K562 (cell line): ENCODE measurements at regions not wholly inside any gene's neighbourhood (a gene's known extent, or its start where the extent isn't known, plus 50 kb on each side); places are given as distances from the start of the nearest gene placed in this dataset.

Experiments
- ATAC-seq: fragments of 200-7000 bp; cut with Tn5 transposase; 3 replicates; pipeline ENCODE4 v1.9.1; 2020; ENCODE audit warnings: moderate library complexity
- BruUV-seq: library from RNA; stranded (reverse); fragments of 400-500 nt; replicated peaks from 2 replicates; lab custom pipeline; 2021; lab: Mats Ljungman, UMichigan
- CTCF ChIA-PET: fragments of 300-600 bp; formaldehyde crosslinking; extraction: SDS; loops from one replicate; lab custom pipeline; 2021; ENCODE audit warnings: low intra/inter-chr PET ratio; lab: Yijun Ruan, JAX
- POLR2A ChIA-PET: fragments of 300-600, 350-650 bp; sonication (Branson Sonifier 250); formaldehyde crosslinking; extraction: SDS; loops from one replicate; lab custom pipeline; 2021; ENCODE audit warnings: antibody characterized with exemption, inconsistent platforms; lab: Yijun Ruan, JAX
- DNase-seq, 4 experiments: peaks; one replicate each; pipeline versions ENCODE4 v3.0.0 to v3.0.0-alpha.2; 2011 to 2018; ENCODE audit warnings: low spot score in 3 of 4, mixed read lengths in 3 of 4; ENCODE audit errors: extremely low read depth in 1 of 4
- FAIRE-seq: peaks from 2 replicates; lab custom pipeline; 2011; peaks lifted over from hg19 to GRCh38; lab: Jason Lieb, UNC
- H2AFZ ChIP-seq: 2 replicates; pipeline ENCODE4 v1.6.0; 2011; ENCODE audit warnings: low read depth, low read length, control low read depth, inconsistent platforms
- H3K27ac ChIP-seq: fragments of 200-600 bp; 3 replicates; pipeline ENCODE4 v1.8.0; 2011; ENCODE audit warnings: low read depth, mild to moderate bottlenecking, control low read depth, inconsistent platforms, low read length, moderate library complexity, mixed read lengths; ENCODE audit errors: extremely low read depth
- H3K27me3 ChIP-seq, 2 experiments: fragments of 300-600 bp in 1 of 2; 2 replicates in 1 of 2; 3 replicates in 1 of 2; pipeline versions ENCODE4 v1.6.0 to v1.8.0; 2011; ENCODE audit warnings: inconsistent platforms in 2 of 2, low read length in 2 of 2, mild to moderate bottlenecking in 1 of 2, mixed read lengths in 1 of 2, moderate library complexity in 1 of 2; ENCODE audit not compliant: control insufficient read depth in 2 of 2, insufficient read depth in 2 of 2
- H3K36me3 ChIP-seq: fragments of 300-600 bp; 3 replicates; pipeline ENCODE4 v1.8.0; 2011; ENCODE audit warnings: mild to moderate bottlenecking, low read length, inconsistent platforms; ENCODE audit not compliant: control insufficient read depth, insufficient read depth
- H3K4me1 ChIP-seq, 2 experiments: fragments of 200-600 bp in 1 of 2; replicated peaks in 1 of 2; 2 replicates in 1 of 2; 3 replicates in 1 of 2; pipeline versions ENCODE4 v1.5.1 to v1.8.0; 2011; ENCODE audit warnings: inconsistent platforms in 2 of 2, low read length in 2 of 2, mild to moderate bottlenecking in 1 of 2, mixed read lengths in 1 of 2, moderate library complexity in 1 of 2; ENCODE audit not compliant: control insufficient read depth in 2 of 2, insufficient read depth in 2 of 2
- H3K4me2 ChIP-seq: 2 replicates; pipeline ENCODE4 v1.6.1; 2011; ENCODE audit warnings: low read length, control low read depth, inconsistent platforms, mixed read lengths; ENCODE audit not compliant: insufficient read depth
- H3K4me3 ChIP-seq: fragments of 200-600 bp; sonication (generic), shearing (Covaris generic); 2 replicates; pipeline ENCODE4 v1.5.1; 2016; ENCODE audit warnings: control low read depth, inconsistent platforms
- H3K79me2 ChIP-seq: fragments of 200-600 bp; 3 replicates; pipeline ENCODE4 v1.8.0; 2011; ENCODE audit warnings: low read length, inconsistent platforms; ENCODE audit not compliant: control insufficient read depth, insufficient read depth
- H3K9ac ChIP-seq, 2 experiments: 2 replicates each; pipeline versions ENCODE4 v1.6.0 to v1.6.1; 2011; ENCODE audit warnings: low read depth in 2 of 2, low read length in 2 of 2, control low read depth in 1 of 2, inconsistent platforms in 1 of 2, mild to moderate bottlenecking in 1 of 2, mixed read lengths in 1 of 2; ENCODE audit not compliant: insufficient read depth in 1 of 2
- H3K9me1 ChIP-seq: one replicate; pipeline ENCODE4 v1.6.0; 2011; ENCODE audit warnings: inconsistent platforms, mild to moderate bottlenecking, low read length, moderate library complexity; ENCODE audit not compliant: control insufficient read depth, insufficient read depth
- H3K9me3 ChIP-seq: replicated peaks from 2 replicates; pipeline ENCODE4 v1.5.1; 2011; ENCODE audit warnings: low read depth, low read length, inconsistent platforms; ENCODE audit not compliant: control insufficient read depth, insufficient read depth
- H4K20me1 ChIP-seq: replicated peaks from 2 replicates; pipeline ENCODE4 v1.6.1; 2011; ENCODE audit warnings: low read length, inconsistent platforms, mixed read lengths; ENCODE audit not compliant: control insufficient read depth, insufficient read depth
- BHLHE40 ChIP-seq: IDR thresholded peaks from 2 replicates; pipeline ENCODE4 v1.6.1; 2011; ENCODE audit warnings: low read length, improper control_type of control experiment
- CHCHD3 ChIP-seq: fragments of 250-450 bp; sonication (Bioruptor Pico); IDR thresholded peaks from 2 replicates; pipeline ENCODE4 v2.1.2; 2022; ENCODE audit warnings: mild to moderate bottlenecking
- CTBP1 ChIP-seq: fragments of 450-650 bp; IDR thresholded peaks from 2 replicates; pipeline ENCODE4 v1.6.1; 2016; ENCODE audit warnings: borderline replicate concordance
- E2F3 ChIP-seq: fragments of 250-450 bp; sonication (Bioruptor Pico); IDR thresholded peaks from 2 replicates; pipeline ENCODE4 v1.4.0; 2020; ENCODE audit warnings: mild to moderate bottlenecking
- HNRNPK ChIP-seq: fragments of 200-400 bp; formaldehyde crosslinking; IDR thresholded peaks from one replicate; pipeline ENCODE4 v1.6.1; 2018; ENCODE audit warnings: mild to moderate bottlenecking, low read depth, low read length; ENCODE audit not compliant: poor library complexity, severe bottlenecking
- KAT8 ChIP-seq: fragments of 450-650 bp; IDR thresholded peaks from 2 replicates; pipeline ENCODE4 v1.6.1; 2016; ENCODE audit warnings: low read depth, mild to moderate bottlenecking
- MCM7 ChIP-seq, 2 experiments: fragments of 450-650 bp; IDR thresholded peaks; 2 replicates each; pipeline ENCODE4 v1.6.1; 2016 to 2018
- MYNN ChIP-seq, 2 experiments: sonication (generic); formaldehyde crosslinking in 1 of 2; IDR thresholded peaks; 2 replicates each; pipeline versions ENCODE4 v1.5.0 to v1.6.1; 2016 to 2020; ENCODE audit warnings: antibody characterized with exemption in 1 of 2, missing genetic modification reagents in 1 of 2
- PHB ChIP-seq: fragments of 250-450 bp; sonication (Bioruptor Pico); IDR thresholded peaks from 2 replicates; pipeline ENCODE4 v1.5.0; 2021
- RBM14 ChIP-seq: fragments of 200-400 bp; formaldehyde crosslinking; IDR thresholded peaks from 2 replicates; pipeline ENCODE4 v1.6.1; 2018; ENCODE audit warnings: low read depth, mild to moderate bottlenecking, low read length, moderate library complexity, borderline replicate concordance; ENCODE audit not compliant: insufficient read depth
- SRF ChIP-seq, 2 experiments: fragments of 250-450, 450-650 bp in 1 of 2; sonication (Bioruptor Pico) in 1 of 2; sonication (generic) in 1 of 2; formaldehyde crosslinking; IDR thresholded peaks; 2 replicates each; pipeline versions ENCODE4 v1.5.0 to v1.5.1; 2020 to 2022; ENCODE audit warnings: mild to moderate bottlenecking in 1 of 2, missing genetic modification reagents in 1 of 2
- TSC22D4 ChIP-seq: fragments of 450-650 bp; IDR thresholded peaks from 2 replicates; pipeline ENCODE4 v1.6.1; 2016; ENCODE audit warnings: missing genetic modification characterization, missing biosample characterization, control low read depth
- ZFPM2 ChIP-seq: fragments of 250-450 bp; sonication (Bioruptor Pico); IDR thresholded peaks from 2 replicates; pipeline ENCODE4 v1.5.1; 2022; ENCODE audit warnings: mild to moderate bottlenecking
- ZNF253 ChIP-seq: fragments of 250-450 bp; sonication (Bioruptor Pico); conservative IDR thresholded peaks from 2 replicates; pipeline ENCODE4 v1.6.1; 2021; ENCODE audit warnings: mild to moderate bottlenecking
- WGBS: fragments of 100-300 bp; shearing (Covaris generic); methylation state at CpG from one replicate; pipeline ENCODE4 v1.1.6; 2016; ENCODE audit warnings: low coverage, mixed read lengths; ENCODE audit not compliant: insufficient coverage; ENCODE audit errors: missing lambda C conversion rate; 5-methylcytosine and 5-hydroxymethylcytosine counted together
- in situ Hi-C: fragments of 300-500 bp; cut with MboI; formaldehyde crosslinking; loops from 4 replicates; pipeline ENCODE4 v1.15.0; 2018; ENCODE audit warnings: inconsistent platforms, mixed read lengths
- intact Hi-C: fragments of 100-400 bp; cut with micrococcal nuclease; formaldehyde crosslinking; loops from 2 replicates; pipeline ENCODE4 v1.14.2; 2022
- TF ChIP-seq, protein P1 (sequence below), 2 experiments: fragments of 450-650 bp; IDR thresholded peaks; 2 replicates each; pipeline ENCODE4 v1.6.1; 2018; ENCODE audit warnings: mild to moderate bottlenecking in 2 of 2, low read depth in 1 of 2; ENCODE audit not compliant: partially characterized antibody in 2 of 2
- TF ChIP-seq, protein P2 (sequence below), 2 experiments: fragments of 200-800 bp in 1 of 2; sonication (Bioruptor generic) in 1 of 2; sonication (generic) in 1 of 2; formaldehyde crosslinking in 1 of 2; IDR thresholded peaks in 1 of 2; conservative IDR thresholded peaks in 1 of 2; 2 replicates each; pipeline versions ENCODE4 v1.5.0 to v1.6.1; 2016 to 2020; ENCODE audit warnings: missing compliant biosample characterization in 1 of 2, missing genetic modification characterization in 1 of 2, missing genetic modification reagents in 1 of 2

- TF ChIP-seq RBM14 = no peak
Observed at GRCh38 chr6:21691685-21692346, 98.3 kb downstream of the SOX4 start (continued).

- in situ Hi-C loops = no loop called here
- H3K79me2 ChIP-seq = no peaks in the 10 kb centered on the region
- no peak overlapping the region for H3K4me3 ChIP-seq
- no TSS peak for BruUV-seq
- H3K9me1 ChIP-seq = no peaks in the 10 kb centered on the region
- ChIA-PET POLR2A (no interaction called here), CTCF (no interaction called here)
- no peak overlapping the region for H3K27ac ChIP-seq
- 6% methylated on average over 1 of the region's 1 CpG for WGBS
- no peak for DNase-seq
- no peaks in the 10 kb centered on the region for H3K9me3 ChIP-seq
- no peaks in the 10 kb centered on the region for H3K27me3 ChIP-seq
- no peaks in the 10 kb centered on the region for H4K20me1 ChIP-seq
- no peak overlapping the region for H3K9ac ChIP-seq
- H2AFZ ChIP-seq = no peak overlapping the region
- ATAC-seq = no peak
- no peaks in the 10 kb centered on the region for H3K36me3 ChIP-seq
- H3K4me2 ChIP-seq = no peak overlapping the region
- no peak for FAIRE-seq
- TF ChIP-seq KAT8 (no peak), MYNN (IDR thresholded peaks at IDR 0.05) (no peak), MYNN (CRISPR knock-in tag; IDR thresholded peaks at IDR 0.05) (no peak), E2F3 (CRISPR knock-in tag) (no peak), MCM7 (IDR thresholded peaks at IDR 0.05) (no peak), CTBP1 (no peak), HNRNPK (no peak), ZNF253 (CRISPR knock-in tag) (no peak), PHB (no peak), SRF (CRISPR knock-in tag; IDR thresholded peaks at IDR 0.05) (no peak), CHCHD3 (CRISPR knock-in tag) (no peak), ZFPM2 (CRISPR knock-in tag) (no peak), TSC22D4 (tag) (no peak), BHLHE40 (no peak)
- TF ChIP-seq, protein P1, sequence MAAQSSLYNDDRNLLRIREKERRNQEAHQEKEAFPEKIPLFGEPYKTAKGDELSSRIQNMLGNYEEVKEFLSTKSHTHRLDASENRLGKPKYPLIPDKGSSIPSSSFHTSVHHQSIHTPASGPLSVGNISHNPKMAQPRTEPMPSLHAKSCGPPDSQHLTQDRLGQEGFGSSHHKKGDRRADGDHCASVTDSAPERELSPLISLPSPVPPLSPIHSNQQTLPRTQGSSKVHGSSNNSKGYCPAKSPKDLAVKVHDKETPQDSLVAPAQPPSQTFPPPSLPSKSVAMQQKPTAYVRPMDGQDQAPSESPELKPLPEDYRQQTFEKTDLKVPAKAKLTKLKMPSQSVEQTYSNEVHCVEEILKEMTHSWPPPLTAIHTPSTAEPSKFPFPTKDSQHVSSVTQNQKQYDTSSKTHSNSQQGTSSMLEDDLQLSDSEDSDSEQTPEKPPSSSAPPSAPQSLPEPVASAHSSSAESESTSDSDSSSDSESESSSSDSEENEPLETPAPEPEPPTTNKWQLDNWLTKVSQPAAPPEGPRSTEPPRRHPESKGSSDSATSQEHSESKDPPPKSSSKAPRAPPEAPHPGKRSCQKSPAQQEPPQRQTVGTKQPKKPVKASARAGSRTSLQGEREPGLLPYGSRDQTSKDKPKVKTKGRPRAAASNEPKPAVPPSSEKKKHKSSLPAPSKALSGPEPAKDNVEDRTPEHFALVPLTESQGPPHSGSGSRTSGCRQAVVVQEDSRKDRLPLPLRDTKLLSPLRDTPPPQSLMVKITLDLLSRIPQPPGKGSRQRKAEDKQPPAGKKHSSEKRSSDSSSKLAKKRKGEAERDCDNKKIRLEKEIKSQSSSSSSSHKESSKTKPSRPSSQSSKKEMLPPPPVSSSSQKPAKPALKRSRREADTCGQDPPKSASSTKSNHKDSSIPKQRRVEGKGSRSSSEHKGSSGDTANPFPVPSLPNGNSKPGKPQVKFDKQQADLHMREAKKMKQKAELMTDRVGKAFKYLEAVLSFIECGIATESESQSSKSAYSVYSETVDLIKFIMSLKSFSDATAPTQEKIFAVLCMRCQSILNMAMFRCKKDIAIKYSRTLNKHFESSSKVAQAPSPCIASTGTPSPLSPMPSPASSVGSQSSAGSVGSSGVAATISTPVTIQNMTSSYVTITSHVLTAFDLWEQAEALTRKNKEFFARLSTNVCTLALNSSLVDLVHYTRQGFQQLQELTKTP (IDR thresholded peaks at IDR 0.05; ENCODE audit: low read depth in 1 of 2, partially characterized antibody in 2 of 2) = no peak
- TF ChIP-seq, protein P2, sequence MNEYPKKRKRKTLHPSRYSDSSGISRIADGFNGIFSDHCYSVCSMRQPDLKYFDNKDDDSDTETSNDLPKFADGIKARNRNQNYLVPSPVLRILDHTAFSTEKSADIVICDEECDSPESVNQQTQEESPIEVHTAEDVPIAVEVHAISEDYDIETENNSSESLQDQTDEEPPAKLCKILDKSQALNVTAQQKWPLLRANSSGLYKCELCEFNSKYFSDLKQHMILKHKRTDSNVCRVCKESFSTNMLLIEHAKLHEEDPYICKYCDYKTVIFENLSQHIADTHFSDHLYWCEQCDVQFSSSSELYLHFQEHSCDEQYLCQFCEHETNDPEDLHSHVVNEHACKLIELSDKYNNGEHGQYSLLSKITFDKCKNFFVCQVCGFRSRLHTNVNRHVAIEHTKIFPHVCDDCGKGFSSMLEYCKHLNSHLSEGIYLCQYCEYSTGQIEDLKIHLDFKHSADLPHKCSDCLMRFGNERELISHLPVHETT (CRISPR knock-in tag; conservative IDR thresholded peaks at IDR 0.05 in 1 of 2, IDR thresholded peaks at IDR 0.05 in 1 of 2) = no peak
- H3K4me1 ChIP-seq = no peaks in the 10 kb centered on the region
- intact Hi-C loops = no loop called here
Observed at GRCh38 chr6:21692721-21693120, 99.2 kb downstream of the SOX4 start.
